HCT116 (cell line): ENCODE measurements at regions not wholly inside any gene's neighbourhood (a gene's known extent, or its start where the extent isn't known, plus 50 kb on each side); places are given as distances from the start of the nearest gene placed in this dataset.

Experiments
- EGR1 ChIP-seq: IDR thresholded peaks from 2 replicates; pipeline ENCODE4 v1.6.1; 2012; ENCODE audit warnings: low read depth
- EZH2 ChIP-seq: fragments of 200-600 bp; sonication (generic); IDR thresholded peaks from 2 replicates; pipeline ENCODE4 v1.6.1; 2017; ENCODE audit warnings: antibody characterized with exemption, mixed run types
- EZH2phosphoT487 ChIP-seq: fragments of 200-600 bp; IDR thresholded peaks from 2 replicates; pipeline ENCODE4 v1.6.1; 2018; ENCODE audit warnings: antibody characterized with exemption, borderline replicate concordance
- JUND ChIP-seq: IDR thresholded peaks from 2 replicates; pipeline ENCODE4 v1.6.1; 2012
- POLR2A ChIP-seq: IDR thresholded peaks from 2 replicates; pipeline ENCODE4 v1.7.0; 2011; ENCODE audit warnings: borderline replicate concordance; ENCODE audit not compliant: insufficient read depth, insufficient read length; ENCODE audit errors: extremely low read depth
- POLR2AphosphoS5 ChIP-seq: IDR thresholded peaks from 2 replicates; pipeline ENCODE4 v1.6.1; 2011; ENCODE audit warnings: mild to moderate bottlenecking, low read depth, low read length, moderate library complexity
- TCF7L2 ChIP-seq: IDR thresholded peaks from 2 replicates; pipeline ENCODE4 v1.7.0; 2011; ENCODE audit warnings: borderline replicate concordance, inconsistent platforms; ENCODE audit not compliant: insufficient read depth, insufficient read length; ENCODE audit errors: extremely low read depth
- TF ChIP-seq, protein P1 (sequence below), 3 experiments: fragments of 200-600 bp in 1 of 3; sonication (generic) in 1 of 3; IDR thresholded peaks in 2 of 3; conservative IDR thresholded peaks in 1 of 3; 2 replicates each; pipeline ENCODE4 v1.5.1; 2012 to 2017; ENCODE audit warnings: low read depth in 2 of 3, low read length in 2 of 3, antibody characterized with exemption in 1 of 3, borderline replicate concordance in 1 of 3, control low read depth in 1 of 3, mild to moderate bottlenecking in 1 of 3, mixed read lengths in 1 of 3, mixed run types in 1 of 3, moderate library complexity in 1 of 3; ENCODE audit not compliant: insufficient read depth in 1 of 3
- TF ChIP-seq, protein P2 (sequence below): IDR thresholded peaks from 2 replicates; pipeline ENCODE4 v1.6.1; 2012; ENCODE audit warnings: low read depth
- TF ChIP-seq, protein P3 (sequence below): IDR thresholded peaks from 2 replicates; pipeline ENCODE4 v1.6.1; 2011; ENCODE audit warnings: mild to moderate bottlenecking, low read length, moderate library complexity; ENCODE audit not compliant: insufficient replicate concordance; ENCODE audit errors: extremely low read depth

DNA sequence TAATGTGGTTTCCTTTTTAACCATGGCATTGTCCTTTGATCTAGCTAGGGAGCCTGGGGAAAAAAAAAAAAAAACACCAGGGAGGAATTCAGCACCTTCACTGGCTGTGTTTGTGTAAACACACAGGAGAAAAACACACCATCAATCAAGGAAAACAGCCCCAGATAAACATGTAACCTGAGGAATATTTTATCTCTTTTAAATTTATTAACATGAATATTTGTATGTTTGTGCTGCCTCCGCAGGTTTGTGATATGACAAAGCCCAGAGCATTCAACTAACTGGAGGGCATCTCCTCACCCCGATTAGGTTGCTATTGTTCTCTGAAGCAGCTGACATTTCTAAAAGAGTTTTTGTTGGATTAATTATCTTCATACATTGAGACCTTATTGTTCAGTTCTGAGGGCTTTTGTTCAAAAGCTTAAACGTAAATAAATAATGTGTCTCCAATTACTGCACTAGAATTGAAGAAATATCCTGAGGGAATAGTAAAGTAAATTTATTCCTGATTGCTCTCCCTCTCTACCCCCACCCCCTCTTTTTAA lies 89.4 kb upstream of the SEMA3E start:
- TF ChIP-seq EZH2 (no peak), POLR2A (no peak), EGR1 (no peak), TCF7L2 (no peak), JUND (no peak), POLR2AphosphoS5 (no peak), EZH2phosphoT487 (no peak)
- TF ChIP-seq, protein P1, sequence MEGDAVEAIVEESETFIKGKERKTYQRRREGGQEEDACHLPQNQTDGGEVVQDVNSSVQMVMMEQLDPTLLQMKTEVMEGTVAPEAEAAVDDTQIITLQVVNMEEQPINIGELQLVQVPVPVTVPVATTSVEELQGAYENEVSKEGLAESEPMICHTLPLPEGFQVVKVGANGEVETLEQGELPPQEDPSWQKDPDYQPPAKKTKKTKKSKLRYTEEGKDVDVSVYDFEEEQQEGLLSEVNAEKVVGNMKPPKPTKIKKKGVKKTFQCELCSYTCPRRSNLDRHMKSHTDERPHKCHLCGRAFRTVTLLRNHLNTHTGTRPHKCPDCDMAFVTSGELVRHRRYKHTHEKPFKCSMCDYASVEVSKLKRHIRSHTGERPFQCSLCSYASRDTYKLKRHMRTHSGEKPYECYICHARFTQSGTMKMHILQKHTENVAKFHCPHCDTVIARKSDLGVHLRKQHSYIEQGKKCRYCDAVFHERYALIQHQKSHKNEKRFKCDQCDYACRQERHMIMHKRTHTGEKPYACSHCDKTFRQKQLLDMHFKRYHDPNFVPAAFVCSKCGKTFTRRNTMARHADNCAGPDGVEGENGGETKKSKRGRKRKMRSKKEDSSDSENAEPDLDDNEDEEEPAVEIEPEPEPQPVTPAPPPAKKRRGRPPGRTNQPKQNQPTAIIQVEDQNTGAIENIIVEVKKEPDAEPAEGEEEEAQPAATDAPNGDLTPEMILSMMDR (IDR thresholded peaks at IDR 0.05 in 2 of 3, conservative IDR thresholded peaks at IDR 0.05 in 1 of 3; ENCODE audit: borderline replicate concordance in 1 of 3, insufficient read depth in 1 of 3, low read depth in 2 of 3, low read length in 2 of 3), result no peak
- TF ChIP-seq, protein P2, sequence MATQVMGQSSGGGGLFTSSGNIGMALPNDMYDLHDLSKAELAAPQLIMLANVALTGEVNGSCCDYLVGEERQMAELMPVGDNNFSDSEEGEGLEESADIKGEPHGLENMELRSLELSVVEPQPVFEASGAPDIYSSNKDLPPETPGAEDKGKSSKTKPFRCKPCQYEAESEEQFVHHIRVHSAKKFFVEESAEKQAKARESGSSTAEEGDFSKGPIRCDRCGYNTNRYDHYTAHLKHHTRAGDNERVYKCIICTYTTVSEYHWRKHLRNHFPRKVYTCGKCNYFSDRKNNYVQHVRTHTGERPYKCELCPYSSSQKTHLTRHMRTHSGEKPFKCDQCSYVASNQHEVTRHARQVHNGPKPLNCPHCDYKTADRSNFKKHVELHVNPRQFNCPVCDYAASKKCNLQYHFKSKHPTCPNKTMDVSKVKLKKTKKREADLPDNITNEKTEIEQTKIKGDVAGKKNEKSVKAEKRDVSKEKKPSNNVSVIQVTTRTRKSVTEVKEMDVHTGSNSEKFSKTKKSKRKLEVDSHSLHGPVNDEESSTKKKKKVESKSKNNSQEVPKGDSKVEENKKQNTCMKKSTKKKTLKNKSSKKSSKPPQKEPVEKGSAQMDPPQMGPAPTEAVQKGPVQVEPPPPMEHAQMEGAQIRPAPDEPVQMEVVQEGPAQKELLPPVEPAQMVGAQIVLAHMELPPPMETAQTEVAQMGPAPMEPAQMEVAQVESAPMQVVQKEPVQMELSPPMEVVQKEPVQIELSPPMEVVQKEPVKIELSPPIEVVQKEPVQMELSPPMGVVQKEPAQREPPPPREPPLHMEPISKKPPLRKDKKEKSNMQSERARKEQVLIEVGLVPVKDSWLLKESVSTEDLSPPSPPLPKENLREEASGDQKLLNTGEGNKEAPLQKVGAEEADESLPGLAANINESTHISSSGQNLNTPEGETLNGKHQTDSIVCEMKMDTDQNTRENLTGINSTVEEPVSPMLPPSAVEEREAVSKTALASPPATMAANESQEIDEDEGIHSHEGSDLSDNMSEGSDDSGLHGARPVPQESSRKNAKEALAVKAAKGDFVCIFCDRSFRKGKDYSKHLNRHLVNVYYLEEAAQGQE, result no peak
- TF ChIP-seq, protein P3, sequence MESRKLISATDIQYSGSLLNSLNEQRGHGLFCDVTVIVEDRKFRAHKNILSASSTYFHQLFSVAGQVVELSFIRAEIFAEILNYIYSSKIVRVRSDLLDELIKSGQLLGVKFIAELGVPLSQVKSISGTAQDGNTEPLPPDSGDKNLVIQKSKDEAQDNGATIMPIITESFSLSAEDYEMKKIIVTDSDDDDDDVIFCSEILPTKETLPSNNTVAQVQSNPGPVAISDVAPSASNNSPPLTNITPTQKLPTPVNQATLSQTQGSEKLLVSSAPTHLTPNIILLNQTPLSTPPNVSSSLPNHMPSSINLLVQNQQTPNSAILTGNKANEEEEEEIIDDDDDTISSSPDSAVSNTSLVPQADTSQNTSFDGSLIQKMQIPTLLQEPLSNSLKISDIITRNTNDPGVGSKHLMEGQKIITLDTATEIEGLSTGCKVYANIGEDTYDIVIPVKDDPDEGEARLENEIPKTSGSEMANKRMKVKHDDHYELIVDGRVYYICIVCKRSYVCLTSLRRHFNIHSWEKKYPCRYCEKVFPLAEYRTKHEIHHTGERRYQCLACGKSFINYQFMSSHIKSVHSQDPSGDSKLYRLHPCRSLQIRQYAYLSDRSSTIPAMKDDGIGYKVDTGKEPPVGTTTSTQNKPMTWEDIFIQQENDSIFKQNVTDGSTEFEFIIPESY, result no peak
